ENCODE measurements at regions not wholly inside any gene's neighbourhood (a gene's known extent, or its start where the extent isn't known, plus 50 kb on each side); places are given as distances from the start of the nearest gene placed in this dataset.

GRCh38 chr2:142688856-142689605 lies 188.4 kb upstream of the KYNU start:
- no peak for TF ChIP-seq POLR2AphosphoS5 (IDR thresholded peaks at IDR 0.05; ENCODE audit: insufficient read depth, low read depth, low read length)
- no peak for TF ChIP-seq POLR2A (IDR thresholded peaks at IDR 0.05; ENCODE audit: low read depth, low read length)
- TF ChIP-seq FOS (IDR thresholded peaks at IDR 0.05; ENCODE audit: borderline replicate concordance, insufficient read depth, low read length) = no peak
- TF ChIP-seq GATA2 (IDR thresholded peaks at IDR 0.05; ENCODE audit: insufficient read depth, insufficient read length, low read depth, low read length) = no peak
- no peak for TF ChIP-seq EZH2 (IDR thresholded peaks at IDR 0.05; ENCODE audit: borderline replicate concordance, low read depth, low read length, severe bottlenecking)
- TF ChIP-seq MYC (IDR thresholded peaks at IDR 0.05; ENCODE audit: low read depth, low read length) = no peak
- no peak for TF ChIP-seq MAX (IDR thresholded peaks at IDR 0.05; ENCODE audit: insufficient read depth, insufficient read length)
- TF ChIP-seq JUN (IDR thresholded peaks at IDR 0.05; ENCODE audit: borderline replicate concordance, insufficient read depth, insufficient read length, low read depth) = no peak
- no peak for TF ChIP-seq CTCF (IDR thresholded peaks at IDR 0.05; ENCODE audit: extremely low read depth in 1 of 2, insufficient read depth in 1 of 2, low read depth in 1 of 2, low read length in 2 of 2)
- no peak overlapping the region for H3K4me2 ChIP-seq (ENCODE audit: insufficient read depth, low read length)
- H3K9me3 ChIP-seq (replicated peaks; ENCODE audit: control insufficient read depth, insufficient read depth, low read length) = no peaks in the 10 kb centered on the region
- no peaks in the 10 kb centered on the region for H3K36me3 ChIP-seq (ENCODE audit: control insufficient read depth in 2 of 2, extremely low read depth in 1 of 2, insufficient read depth in 2 of 2, low read length in 2 of 2)
- H3K27ac ChIP-seq (ENCODE audit: insufficient read depth, low read depth, low read length) = no peak overlapping the region
- FAIRE-seq (no peak), DNase-seq (ENCODE audit: low read depth, low spot score) (no peak)
- no peaks in the 10 kb centered on the region for H3K4me1 ChIP-seq (ENCODE audit: control insufficient read depth, extremely low read depth, insufficient read depth, low read length)
- H3K9ac ChIP-seq (replicated peaks; ENCODE audit: extremely low read depth, insufficient read depth, low read length) = no peak overlapping the region
- dilution Hi-C loops (cut with MboI; ENCODE audit: extremely low pct_ligation_motif_present, low sequenced_read_pairs) (no loop called here), intact Hi-C loops (cut with micrococcal nuclease) (no loop called here)
- no peaks in the 10 kb centered on the region for H3K9me1 ChIP-seq (replicated peaks; ENCODE audit: control insufficient read depth, extremely low read depth, insufficient read depth, low read length)
- no peak overlapping the region for H3K4me3 ChIP-seq (replicated peaks in 1 of 3; ENCODE audit: insufficient read depth in 1 of 3, low read depth in 1 of 3, low read length in 3 of 3)
- no peaks in the 10 kb centered on the region for H3K79me2 ChIP-seq (ENCODE audit: control insufficient read depth, insufficient read depth, low read length)
- H2AFZ ChIP-seq (ENCODE audit: low read depth, low read length) = no peak overlapping the region
- ChIA-PET CTCF (interaction anchor here (1.5 kb wide), 1 partner anchor 300 kb away, joined by 4 read pairs; no protein-coding TSS in a partner anchor), POLR2A (no interaction called here)
- no TSS peak for BruUV-seq (replicated peaks)
- H4K20me1 ChIP-seq (replicated peaks; ENCODE audit: control insufficient read depth, extremely low read depth, insufficient read depth, low read length) = no peaks in the 10 kb centered on the region
- H3K27me3 ChIP-seq (ENCODE audit: control insufficient read depth in 2 of 2, insufficient read depth in 2 of 2, low read length in 2 of 2) = no peaks in the 10 kb centered on the region

Data from endothelial cell of umbilical vein (primary cell).